HG02798 (cell line): ENCODE measurements at regions not wholly inside any gene's neighbourhood (a gene's known extent, or its start where the extent isn't known, plus 50 kb on each side); places are given as distances from the start of the nearest gene placed in this dataset.

Source experiments
- ATAC-seq: cut with Tn5 transposase; IDR thresholded peaks from one replicate; pipeline ENCODE4 v1.9.1; 2021; ENCODE audit warnings: mild to moderate bottlenecking; ENCODE audit not compliant: unreplicated experiment, poor library complexity

- ATAC-seq = no peak
Observed at GRCh38 chr12:124420996-124421674, 126.2 kb downstream of the RFLNA start.

- no peak for ATAC-seq
Observed at GRCh38 chr12:124420041-124420995, 125.4 kb downstream of the RFLNA start.

- ATAC-seq = no peak
Observed at GRCh38 chr12:124419292-124420040, 124.6 kb downstream of the RFLNA start.

GRCh38 chr12:124418791-124419190 lies 123.9 kb downstream of the RFLNA start:
- no peak for ATAC-seq

GRCh38 chr12:124418156-124418555 lies 123.3 kb downstream of the RFLNA start:
- ATAC-seq = no peak

- ATAC-seq = no peak
Observed at GRCh38 chr12:124416516-124417395, 121.9 kb downstream of the RFLNA start.

GRCh38 chr12:124415064-124415463 lies 120.2 kb downstream of the RFLNA start:
- ATAC-seq = no peak

GRCh38 chr12:124413915-124414314 lies 119.0 kb downstream of the RFLNA start:
- no peak for ATAC-seq

GRCh38 chr12:124413401-124413800 lies 118.5 kb downstream of the RFLNA start:
- no peak for ATAC-seq

- no peak for ATAC-seq
Observed at GRCh38 chr12:124412646-124413015, 117.7 kb downstream of the RFLNA start.

GRCh38 chr12:124411953-124412645 lies 117.2 kb downstream of the RFLNA start:
- ATAC-seq = no peak

GRCh38 chr12:124411281-124411878 lies 116.5 kb downstream of the RFLNA start:
- ATAC-seq = no peak

GRCh38 chr12:124410354-124411175 lies 115.7 kb downstream of the RFLNA start:
- ATAC-seq = no peak

GRCh38 chr12:124408822-124409517 lies 114.1 kb downstream of the RFLNA start:
- ATAC-seq = no peak

GRCh38 chr12:124407074-124407473 lies 112.2 kb downstream of the RFLNA start:
- no peak for ATAC-seq

- ATAC-seq = no peak
Observed at GRCh38 chr12:124406043-124406442, 111.2 kb downstream of the RFLNA start.

GRCh38 chr12:124405592-124405991 lies 110.7 kb downstream of the RFLNA start:
- no peak for ATAC-seq
